HCT116 (cell line): ENCODE measurements at regions not wholly inside any gene's neighbourhood (a gene's known extent, or its start where the extent isn't known, plus 50 kb on each side); places are given as distances from the start of the nearest gene placed in this dataset.

ENCODE experiments used
- ATAC-seq: fragments of 200-7000 bp; cut with Tn5 transposase; 2 replicates; pipeline ENCODE4 v1.9.1; 2020; ENCODE audit warnings: mild to moderate bottlenecking, moderate library complexity
- BruUV-seq: library from RNA; stranded (reverse); fragments of 400-500 nt; replicated peaks from 2 replicates; lab custom pipeline; 2021; lab: Mats Ljungman, UMichigan
- CTCF ChIA-PET: fragments of 300-600 bp; sonication (Branson Sonifier 250); formaldehyde crosslinking; loops from one replicate; lab custom pipeline; 2021; ENCODE audit warnings: antibody characterized with exemption; lab: Charles Lee
- POLR2A ChIA-PET: fragments of 300-600, 350-600 bp; sonication (Branson Sonifier 250); formaldehyde crosslinking; loops from one replicate; lab custom pipeline; 2021; ENCODE audit warnings: antibody characterized with exemption; lab: Charles Lee
- RAD21 ChIA-PET, 2 experiments: fragments of 300-600 bp; sonication (Branson Sonifier 250); formaldehyde crosslinking; loops; one replicate each; lab custom pipeline; 2023; ENCODE audit warnings: low total read pairs in 2 of 2; ENCODE audit not compliant: uncharacterized antibody in 2 of 2, unreplicated experiment in 2 of 2, low non-redundant PET in 1 of 2; lab: Charles Lee
- DNase-seq: peaks from one replicate; pipeline ENCODE4 v3.0.0-alpha.2; 2010; ENCODE audit warnings: low read depth, low spot score
- H2AFZ ChIP-seq: fragments of 200-600 bp; shearing (Covaris generic), sonication (generic); 2 replicates; pipeline ENCODE4 v1.6.1; 2017; ENCODE audit warnings: low read depth, mixed run types, mixed read lengths, antibody characterized with exemption, low read length; ENCODE audit not compliant: poor library complexity, severe bottlenecking
- H3K27ac ChIP-seq: 2 replicates; pipeline ENCODE4 v1.5.1; 2012; ENCODE audit warnings: low read depth, low read length
- H3K27me3 ChIP-seq: fragments of 200-600 bp; sonication (generic); 2 replicates; pipeline ENCODE4 v1.6.1; 2016; ENCODE audit warnings: mixed run types, low read length, mixed read lengths; ENCODE audit not compliant: insufficient read depth
- H3K36me3 ChIP-seq, 2 experiments: fragments of 200-500 bp in 1 of 2; fragments of 200-600 bp in 1 of 2; sonication (Bioruptor generic) in 1 of 2; sonication (generic) in 1 of 2; 2 replicates each; pipeline versions ENCODE4 v1.5.1 to v1.6.1; 2014 to 2016; ENCODE audit warnings: low read length in 2 of 2, inconsistent platforms in 1 of 2, mixed read lengths in 1 of 2, mixed run types in 1 of 2; ENCODE audit not compliant: insufficient read depth in 2 of 2, control insufficient read depth in 1 of 2
- H3K4me1 ChIP-seq, 2 experiments: fragments of 200-600 bp in 1 of 2; sonication (generic) in 1 of 2; 2 replicates each; pipeline versions ENCODE4 v1.5.1 to v1.6.1; 2012 to 2017; ENCODE audit warnings: low read length in 2 of 2, inconsistent platforms in 1 of 2, mild to moderate bottlenecking in 1 of 2, mixed read lengths in 1 of 2, mixed run types in 1 of 2, moderate library complexity in 1 of 2; ENCODE audit not compliant: insufficient read depth in 2 of 2, control insufficient read depth in 1 of 2
- H3K4me2 ChIP-seq: fragments of 200-600 bp; sonication (generic); 2 replicates; pipeline ENCODE4 v1.6.1; 2017; ENCODE audit warnings: mixed run types, low read length, mixed read lengths
- H3K4me3 ChIP-seq, 2 experiments: fragments of 200-600 bp in 1 of 2; sonication (generic) in 1 of 2; replicated peaks in 1 of 2; 2 replicates each; pipeline ENCODE4 v1.5.1; 2011 to 2016; ENCODE audit warnings: low read length in 2 of 2, control low read depth in 1 of 2, low read depth in 1 of 2, mild to moderate bottlenecking in 1 of 2, mixed read lengths in 1 of 2, mixed run types in 1 of 2
- H3K79me2 ChIP-seq: fragments of 200-600 bp; sonication (generic); 2 replicates; pipeline ENCODE4 v1.6.1; 2017; ENCODE audit warnings: mild to moderate bottlenecking, mixed run types, low read length, moderate library complexity, mixed read lengths; ENCODE audit not compliant: insufficient read depth
- H3K9ac ChIP-seq: fragments of 200-600 bp; sonication (generic); 2 replicates; pipeline ENCODE4 v1.6.1; 2016; ENCODE audit warnings: low read length, mixed read lengths
- H3K9me2 ChIP-seq: fragments of 200-600 bp; sonication (generic), shearing (Covaris generic); 2 replicates; pipeline ENCODE4 v1.6.1; 2017; ENCODE audit warnings: mixed run types, mild to moderate bottlenecking, moderate library complexity; ENCODE audit not compliant: insufficient read depth
- H3K9me3 ChIP-seq, 2 experiments: fragments of 200-500 bp in 1 of 2; fragments of 200-600 bp in 1 of 2; sonication (Bioruptor generic) in 1 of 2; sonication (generic) in 1 of 2; 2 replicates each; pipeline ENCODE4 v1.6.1; 2014 to 2017; ENCODE audit warnings: low read length in 2 of 2, mixed read lengths in 2 of 2, inconsistent platforms in 1 of 2, low read depth in 1 of 2, mild to moderate bottlenecking in 1 of 2, mixed run types in 1 of 2, moderate library complexity in 1 of 2; ENCODE audit not compliant: control insufficient read depth in 1 of 2, insufficient read depth in 1 of 2
- H4K20me1 ChIP-seq: fragments of 200-600 bp; sonication (generic), shearing (Covaris generic); 2 replicates; pipeline ENCODE4 v1.6.1; 2017; ENCODE audit warnings: mixed run types, mild to moderate bottlenecking, moderate library complexity; ENCODE audit not compliant: insufficient read depth
- CBX3 ChIP-seq: IDR thresholded peaks from 2 replicates; pipeline ENCODE4 v1.6.1; 2012; ENCODE audit warnings: low read depth
- CTCF ChIP-seq, 3 experiments: fragments of 200-600 bp in 1 of 3; sonication (generic) in 1 of 3; IDR thresholded peaks in 2 of 3; conservative IDR thresholded peaks in 1 of 3; 2 replicates each; pipeline ENCODE4 v1.5.1; 2012 to 2017; ENCODE audit warnings: low read depth in 2 of 3, low read length in 2 of 3, antibody characterized with exemption in 1 of 3, borderline replicate concordance in 1 of 3, control low read depth in 1 of 3, mild to moderate bottlenecking in 1 of 3, mixed read lengths in 1 of 3, mixed run types in 1 of 3, moderate library complexity in 1 of 3; ENCODE audit not compliant: insufficient read depth in 1 of 3
- MAX ChIP-seq: IDR thresholded peaks from 2 replicates; pipeline ENCODE4 v1.6.1; 2012
- RAD21 ChIP-seq: IDR thresholded peaks from 2 replicates; pipeline ENCODE4 v1.6.1; 2012; ENCODE audit warnings: low read depth, mild to moderate bottlenecking
- SRF ChIP-seq: IDR thresholded peaks from 2 replicates; pipeline ENCODE4 v1.6.1; 2012; ENCODE audit warnings: low read depth
- TCF7L2 ChIP-seq: IDR thresholded peaks from 2 replicates; pipeline ENCODE4 v1.7.0; 2011; ENCODE audit warnings: borderline replicate concordance, inconsistent platforms; ENCODE audit not compliant: insufficient read depth, insufficient read length; ENCODE audit errors: extremely low read depth
- ZBTB33 ChIP-seq: IDR thresholded peaks from 2 replicates; pipeline ENCODE4 v1.6.1; 2011; ENCODE audit warnings: mild to moderate bottlenecking, low read length, moderate library complexity; ENCODE audit not compliant: insufficient replicate concordance; ENCODE audit errors: extremely low read depth
- intact Hi-C: fragments of 100-400 bp; cut with micrococcal nuclease; formaldehyde crosslinking; loops from 2 replicates; pipeline ENCODE4 v1.10.0; 2022

GRCh38 chr2:156695595-156695994 lies 259.4 kb downstream of the GPD2 start:
- no peaks in the 10 kb centered on the region for H3K4me1 ChIP-seq
- H3K27me3 ChIP-seq, result no peaks in the 10 kb centered on the region
- no peak overlapping the region for H3K9ac ChIP-seq
- no peaks in the 10 kb centered on the region for H3K36me3 ChIP-seq
- ChIA-PET RAD21 (no interaction called here), POLR2A (no interaction called here), CTCF (no interaction called here)
- TF ChIP-seq CTCF (IDR thresholded peaks at IDR 0.05 in 2 of 3, conservative IDR thresholded peaks at IDR 0.05 in 1 of 3; ENCODE audit: borderline replicate concordance in 1 of 3, insufficient read depth in 1 of 3, low read depth in 2 of 3, low read length in 2 of 3), result peak in 2 of 3 experiments; percentile 13 to 27; a peak in 3 of 6 replicates
- no peak for TF ChIP-seq SRF
- no peak overlapping the region for H3K4me3 ChIP-seq
- intact Hi-C loops, result no loop called here
- H3K27ac ChIP-seq, result no peak overlapping the region
- H2AFZ ChIP-seq, result no peak overlapping the region
- H4K20me1 ChIP-seq, result no peaks in the 10 kb centered on the region
- no peaks in the 10 kb centered on the region for H3K9me3 ChIP-seq
- H3K9me2 ChIP-seq, result no peaks in the 10 kb centered on the region
- ATAC-seq (no peak), DNase-seq (no peak)
- H3K79me2 ChIP-seq, result no peaks in the 10 kb centered on the region
- no peak overlapping the region for H3K4me2 ChIP-seq
- BruUV-seq, result no TSS peak

- H3K9me2 ChIP-seq, result no peaks in the 10 kb centered on the region
- H4K20me1 ChIP-seq, result no peaks in the 10 kb centered on the region
- H3K4me2 ChIP-seq, result no peak overlapping the region
- ATAC-seq, result no peak
- H3K79me2 ChIP-seq, result no peaks in the 10 kb centered on the region
- no peaks in the 10 kb centered on the region for H3K9me3 ChIP-seq
- no peak for DNase-seq
- H3K4me1 ChIP-seq, result no peaks in the 10 kb centered on the region
- H3K27me3 ChIP-seq, result no peaks in the 10 kb centered on the region
- no peak overlapping the region for H3K4me3 ChIP-seq
- H3K36me3 ChIP-seq, result no peaks in the 10 kb centered on the region
- CTCF ChIA-PET, result no interaction called here
- no peak for TF ChIP-seq ZBTB33
- no peak for TF ChIP-seq CBX3
- TF ChIP-seq RAD21, result no peak
- TF ChIP-seq MAX, result no peak
- TF ChIP-seq TCF7L2, result no peak
- H2AFZ ChIP-seq, result no peak overlapping the region
- no peak overlapping the region for H3K27ac ChIP-seq
- H3K9ac ChIP-seq, result no peak overlapping the region
- intact Hi-C loops, result no loop called here
- POLR2A ChIA-PET, result no interaction called here
- RAD21 ChIA-PET, result no interaction called here
- BruUV-seq, result no TSS peak
Observed at GRCh38 chr2:156697906-156698305, 261.7 kb downstream of the GPD2 start.
